ENCODE measurements at regions not wholly inside any gene's neighbourhood (a gene's known extent, or its start where the extent isn't known, plus 50 kb on each side); places are given as distances from the start of the nearest gene placed in this dataset.

DNA sequence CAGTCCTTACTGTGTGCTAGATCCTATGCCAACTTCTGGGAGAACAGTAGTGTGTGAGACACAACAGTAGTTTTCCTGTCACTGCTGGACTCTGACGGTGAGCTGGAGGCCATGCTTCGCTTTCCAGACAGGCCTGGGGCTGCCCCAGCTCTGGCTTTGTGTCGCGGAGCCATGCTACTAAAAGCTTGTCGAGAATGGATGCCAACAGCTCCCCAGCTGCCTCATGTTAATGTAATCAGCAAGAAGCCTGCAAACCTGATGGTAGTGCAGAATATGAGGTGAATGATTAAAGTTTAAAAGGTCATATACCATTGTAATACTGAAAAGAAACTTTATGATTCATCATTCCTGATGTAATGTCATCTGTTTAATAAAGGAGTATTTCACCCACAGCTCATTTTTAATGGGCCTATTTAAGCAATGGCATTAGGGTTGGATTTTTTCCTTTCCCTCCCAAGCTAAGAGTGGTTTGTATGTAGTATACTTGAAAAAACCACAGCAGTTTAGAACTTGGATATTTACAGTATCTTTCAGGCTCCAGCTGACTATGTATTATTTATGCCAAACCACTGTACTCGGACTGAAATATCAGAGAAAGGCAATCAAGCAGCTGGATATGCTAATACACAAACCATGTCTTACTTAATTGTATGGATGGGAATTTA, 343.0 kb downstream of the NUF2 start:
- DNase-seq, result no peak

- DNase-seq, result no peak
Observed at GRCh38 chr1:163668472-163668871, 346.7 kb downstream of the NUF2 start.

DNA sequence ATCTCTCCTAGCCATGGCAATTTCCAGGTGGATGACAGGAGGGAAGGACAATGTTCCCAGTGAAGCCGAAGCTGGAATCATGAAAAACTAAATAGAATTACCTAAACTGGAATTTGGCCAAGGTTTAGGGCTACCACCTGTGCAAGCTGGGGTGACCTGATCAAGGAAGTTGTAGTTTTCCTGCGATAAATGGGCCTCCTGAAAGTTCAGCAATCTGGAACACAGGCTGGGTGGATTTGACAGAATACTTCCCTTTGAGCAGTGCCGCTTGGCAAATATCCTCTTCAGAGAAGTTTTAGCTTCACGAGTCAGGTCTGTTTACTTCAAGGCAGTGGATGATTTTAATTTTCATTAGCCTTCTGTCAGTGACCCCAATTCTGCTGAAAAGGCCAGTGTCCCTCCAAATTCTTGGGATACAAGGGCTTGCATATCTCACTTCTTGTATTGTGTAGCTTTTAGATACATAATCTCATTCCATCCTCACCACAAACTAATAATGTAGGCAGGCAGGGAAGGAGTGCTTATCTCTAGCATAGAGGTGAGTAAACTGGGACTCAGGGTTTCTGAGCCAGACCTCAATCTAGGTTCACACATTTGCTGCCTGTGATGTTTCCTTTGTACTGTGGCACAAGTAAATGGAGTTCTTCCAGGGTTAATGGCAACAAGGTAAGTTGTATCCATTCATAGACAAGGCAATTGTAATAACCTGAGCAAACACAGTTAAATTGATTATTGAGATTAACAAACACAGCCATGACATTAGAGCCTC, 349.4 kb downstream of the NUF2 start:
- DNase-seq, result no peak

DNA sequence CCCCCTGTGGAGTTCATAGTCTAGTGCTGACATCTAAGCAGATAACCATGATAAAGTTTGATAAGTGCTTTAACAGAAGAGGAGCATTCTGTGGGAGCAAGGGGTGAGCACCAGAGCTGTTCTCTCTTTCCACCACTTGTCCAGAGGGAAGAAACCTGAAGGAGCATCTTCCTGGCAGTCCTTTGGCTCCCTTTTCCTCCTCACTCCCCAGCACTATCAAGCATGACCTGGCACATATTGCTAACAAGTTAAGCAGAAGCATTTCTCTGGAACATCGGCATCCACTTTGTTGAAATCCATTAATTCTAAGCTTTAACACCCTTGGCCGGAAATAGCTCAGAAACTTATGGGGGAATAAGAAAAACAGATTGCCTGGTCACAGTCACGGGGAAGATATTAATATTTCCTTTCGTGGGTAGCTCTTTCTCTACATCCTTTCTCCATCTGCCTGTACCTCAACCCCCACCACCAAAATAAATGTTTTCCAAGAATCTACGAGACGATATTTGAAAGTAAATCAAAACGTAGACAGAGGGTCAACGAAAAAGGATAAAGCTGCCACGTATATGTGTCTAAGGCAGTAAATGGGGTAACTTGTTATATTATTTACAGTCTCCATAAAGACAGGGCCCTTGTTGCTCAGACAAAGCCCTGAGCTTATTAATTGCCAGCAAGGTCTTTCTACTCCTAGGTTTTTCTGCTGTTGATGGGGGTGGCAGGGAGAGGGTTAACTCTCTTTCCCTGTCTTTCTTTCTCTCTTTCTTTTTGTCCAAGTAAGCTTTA, 351.4 kb downstream of the NUF2 start:
- DNase-seq, result no peak

- no peak for DNase-seq
Observed at GRCh38 chr1:163673759-163674151, 352.0 kb downstream of the NUF2 start.

DNA sequence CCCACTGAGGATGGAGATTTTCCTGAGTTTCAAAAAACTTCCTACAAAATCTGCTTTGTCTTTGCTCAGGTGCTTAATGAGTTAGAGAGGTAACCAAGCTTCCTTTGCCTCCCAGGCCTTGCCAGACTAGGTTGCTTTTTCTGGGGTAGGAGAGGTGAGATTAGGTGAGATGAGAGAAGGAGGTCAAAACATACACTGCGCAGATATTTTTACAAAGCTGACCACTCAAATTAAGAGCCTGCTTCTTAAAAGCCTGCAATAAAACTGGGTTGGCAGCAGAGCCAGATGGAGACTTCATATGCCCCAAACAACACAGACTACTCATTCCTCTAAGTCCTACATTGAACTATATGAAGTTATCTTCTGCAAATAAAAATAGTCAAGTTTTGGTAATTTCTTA, 352.5 kb downstream of the NUF2 start:
- DNase-seq, result no peak

DNA sequence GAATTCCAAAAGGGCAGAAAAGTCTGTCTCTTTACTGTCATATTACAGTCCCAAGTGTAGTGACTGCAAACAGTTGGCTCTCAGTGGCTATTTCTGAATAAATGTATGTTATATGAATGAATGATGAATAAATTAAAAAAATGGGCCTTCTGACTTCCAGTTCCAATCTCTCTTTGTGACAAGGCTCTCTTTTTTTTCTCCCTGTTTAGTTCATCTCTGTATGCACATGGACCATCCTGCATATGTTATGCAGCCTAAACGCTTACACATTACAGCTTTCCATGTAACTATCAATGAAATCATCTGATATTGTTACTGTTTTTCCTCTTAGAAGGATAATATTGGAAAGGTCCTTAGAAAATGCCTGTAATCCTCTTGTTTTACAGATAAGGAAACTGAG, 363.0 kb downstream of the NUF2 start:
- no peak for DNase-seq

DNA sequence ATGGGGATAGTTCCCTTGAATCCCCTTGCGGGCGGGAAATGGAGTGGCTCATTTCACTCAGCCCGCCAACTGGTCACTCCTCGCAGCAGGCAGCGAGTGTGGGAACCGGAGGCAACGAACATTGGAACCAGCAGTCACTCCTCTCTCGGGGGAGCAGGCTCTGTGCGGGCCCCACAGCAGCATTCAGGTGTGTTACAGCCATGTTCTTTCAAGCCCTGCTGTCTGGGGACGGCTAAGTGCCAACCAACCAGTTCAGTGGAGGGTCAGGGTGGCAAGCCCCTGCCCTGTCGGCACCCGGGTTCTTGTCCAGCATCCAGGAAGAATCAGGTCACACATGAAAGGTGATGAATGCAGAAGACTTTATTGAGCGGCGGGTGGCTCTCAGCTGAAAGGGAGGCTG, 370.5 kb downstream of the NUF2 start:
- no peak for DNase-seq

- no peak for DNase-seq
Observed at GRCh38 chr1:163697137-163697536, 375.4 kb downstream of the NUF2 start.

GRCh38 chr1:163701783-163702374, 380.1 kb downstream of the NUF2 start:
- DNase-seq, result no peak

- DNase-seq, result no peak
Observed at GRCh38 chr1:163703794-163704193, 382.0 kb downstream of the NUF2 start.

- DNase-seq, result no peak
Observed at GRCh38 chr1:163706915-163707314, 385.2 kb downstream of the NUF2 start.

- no peak for DNase-seq
Observed at GRCh38 chr1:163709636-163710035, 387.9 kb downstream of the NUF2 start.

DNA sequence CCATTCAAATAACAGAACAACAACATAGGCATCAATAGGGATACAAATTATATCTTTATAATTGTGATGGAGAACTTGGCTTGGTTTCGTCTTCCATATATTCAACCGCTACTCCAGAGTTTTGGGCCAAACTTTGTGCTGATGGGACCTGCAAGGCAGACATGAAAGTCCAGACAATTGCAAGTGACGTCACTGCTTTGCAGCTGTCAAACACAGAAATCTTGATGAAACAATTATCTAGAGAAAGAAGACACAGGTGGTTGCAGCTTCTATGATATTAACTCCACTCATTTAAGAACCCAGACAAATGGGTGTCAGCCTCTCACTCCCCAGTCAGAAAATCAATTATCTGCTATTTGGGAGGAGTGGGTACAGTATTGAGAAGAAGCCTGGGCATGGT, 390.6 kb downstream of the NUF2 start:
- DNase-seq, result no peak

DNA sequence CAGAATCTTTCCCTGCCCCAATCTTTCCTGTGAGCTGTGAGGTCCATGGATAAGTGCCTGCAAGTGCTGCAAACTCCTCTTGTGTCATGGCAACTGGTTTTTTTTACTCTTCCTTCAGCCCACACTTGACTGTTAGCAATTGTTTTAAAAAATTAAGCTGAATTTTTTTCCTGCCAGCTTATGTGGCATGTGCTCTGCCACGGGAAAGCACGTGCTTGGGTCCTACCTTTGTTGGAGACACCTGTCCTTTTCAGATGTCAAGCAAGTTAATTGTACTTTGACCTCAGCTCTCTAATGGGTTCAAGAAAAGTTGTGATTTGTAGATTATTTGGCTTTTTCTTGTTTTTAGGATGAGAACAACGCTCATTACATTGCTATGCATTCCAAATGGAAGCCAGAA, 398.5 kb downstream of the NUF2 start:
- no peak for DNase-seq

GRCh38 chr1:163725551-163725950, 403.8 kb downstream of the NUF2 start:
- DNase-seq, result no peak

- no peak for DNase-seq
Observed at GRCh38 chr1:163730411-163730821, 408.7 kb downstream of the NUF2 start.

- DNase-seq, result no peak
Observed at GRCh38 chr1:163737261-163737660, 415.5 kb downstream of the NUF2 start.

DNA sequence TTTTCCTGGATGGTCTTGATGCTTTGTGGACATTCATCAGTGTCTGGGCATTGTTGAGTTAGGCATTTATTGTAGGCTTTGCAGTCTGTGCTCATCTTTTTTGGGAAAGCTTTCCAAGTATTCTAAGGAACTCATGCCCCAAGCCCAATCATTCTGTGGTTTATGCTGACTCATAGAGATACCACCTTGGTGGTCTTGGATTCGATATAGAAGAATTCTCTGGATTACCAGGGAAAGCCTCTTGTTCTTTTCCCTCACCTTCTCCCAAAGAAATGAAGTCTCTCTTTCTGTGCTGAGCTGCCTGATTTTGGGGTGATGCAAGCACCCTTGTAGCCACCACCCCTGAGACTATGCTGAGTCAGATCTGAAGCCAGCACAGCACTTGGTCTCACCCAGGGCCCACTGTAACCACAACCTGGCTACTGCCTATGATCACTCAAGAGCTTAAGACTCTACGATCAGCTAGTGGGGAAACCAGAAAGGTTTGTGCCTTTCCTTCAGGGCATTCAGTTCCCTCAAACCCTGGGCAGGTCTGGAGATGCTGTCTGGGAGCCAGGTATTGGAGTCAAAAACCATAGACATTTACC, 422.6 kb downstream of the NUF2 start:
- DNase-seq, result no peak

DNA sequence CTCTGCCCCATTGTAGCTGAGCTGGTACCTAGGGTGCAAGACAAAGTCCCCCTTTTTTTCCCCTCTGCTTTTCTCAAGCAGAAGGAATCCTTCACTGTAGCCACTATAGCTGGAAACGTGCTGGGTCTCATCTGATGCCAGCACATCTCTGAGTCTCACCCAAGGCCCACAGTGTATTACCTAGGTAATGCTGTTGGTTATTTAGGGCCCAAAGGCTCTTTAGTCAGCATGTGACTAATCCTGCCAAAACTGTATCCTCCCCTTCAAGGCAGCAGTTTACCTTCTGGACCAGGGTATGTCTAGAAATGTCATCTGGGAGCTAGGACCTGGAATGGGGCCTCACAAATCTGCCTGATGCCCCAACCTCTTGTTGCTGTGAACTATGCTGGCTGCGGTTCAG, 423.4 kb downstream of the NUF2 start:
- no peak for DNase-seq

DNA sequence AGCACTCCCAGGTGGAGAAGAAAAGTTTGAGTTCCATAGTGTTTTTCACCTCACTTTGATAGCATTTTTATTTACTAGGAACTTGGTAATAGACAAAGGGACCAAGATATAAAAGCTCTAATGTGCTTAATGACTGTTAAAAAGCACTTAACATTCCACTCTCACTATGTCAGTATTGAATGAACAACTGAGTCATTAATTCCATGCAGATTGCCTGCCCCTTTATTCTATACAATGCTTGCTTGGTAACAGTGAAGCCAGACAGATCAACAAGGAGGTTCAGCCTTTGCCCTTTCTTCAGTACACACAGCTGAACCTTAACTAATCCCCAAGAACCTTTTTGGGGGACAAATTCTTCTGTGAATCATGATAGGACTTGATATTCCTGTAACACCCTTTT, 425.5 kb downstream of the NUF2 start:
- DNase-seq, result no peak

DNA sequence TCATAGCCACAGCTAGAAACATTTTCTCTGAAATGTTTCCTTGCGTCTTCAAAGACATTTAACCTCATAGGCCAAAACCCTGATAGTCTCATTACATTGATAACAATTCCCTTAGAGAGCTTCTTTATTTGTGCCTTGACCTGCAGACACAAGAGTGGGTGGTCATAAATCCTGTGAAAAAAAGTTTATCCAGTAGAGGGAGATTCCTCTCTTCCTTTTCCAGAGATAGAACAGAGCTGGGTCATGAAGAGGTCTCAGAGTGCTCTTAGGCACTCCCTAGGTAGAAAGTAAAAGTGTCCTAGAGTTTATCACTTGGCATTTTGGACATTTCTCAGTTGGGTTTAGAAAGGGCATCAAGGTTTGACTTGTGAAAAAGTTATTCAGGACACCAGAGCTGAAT, 426.1 kb downstream of the NUF2 start:
- no peak for DNase-seq

DNA sequence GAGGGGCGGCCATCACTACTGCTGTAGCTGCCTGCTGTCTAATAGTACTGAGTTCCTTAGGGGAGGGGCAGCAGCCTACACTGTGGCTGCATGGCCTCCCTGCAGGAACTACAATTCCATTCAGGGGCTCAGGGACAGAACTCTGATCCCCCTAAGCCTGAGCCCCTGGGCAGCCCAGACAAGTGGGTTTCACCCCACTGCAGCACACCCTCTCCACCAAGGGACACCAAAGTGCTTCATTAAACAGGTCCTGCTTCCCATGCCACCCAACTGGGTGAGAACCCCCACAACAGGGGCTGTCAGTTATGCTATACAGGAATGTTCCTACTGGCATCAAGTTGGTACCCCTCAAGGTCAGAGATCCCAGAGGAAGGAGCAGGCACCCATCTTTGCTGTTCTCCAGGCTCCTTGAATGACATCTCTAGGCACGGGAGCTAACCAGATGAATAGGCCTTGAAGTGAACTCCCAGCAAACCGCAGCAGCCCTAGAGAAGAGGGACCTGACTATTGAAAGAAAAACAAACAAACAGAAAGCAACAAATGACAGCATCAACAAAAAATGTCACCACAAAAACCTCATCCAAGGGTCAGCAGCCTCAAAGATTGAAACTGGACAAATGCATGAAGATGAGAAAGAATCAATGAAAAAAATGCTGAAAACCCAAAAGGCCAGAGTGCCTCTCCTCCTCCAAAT, 437.4 kb downstream of the NUF2 start:
- DNase-seq, result no peak

Measured in islet precursor cell (in vitro differentiated cells).